Stomach (tissue), 4 donors: ENCODE measurements at regions not wholly inside any gene's neighbourhood (a gene's known extent, or its start where the extent isn't known, plus 50 kb on each side); places are given as distances from the start of the nearest gene placed in this dataset.

Experiments used
- EP300 ChIP-seq: sonication (generic); formaldehyde crosslinking; IDR thresholded peaks from one replicate; pipeline ENCODE4 v1.6.1; 2017; ENCODE audit warnings: antibody characterized with exemption
- POLR2A ChIP-seq, 4 donors: fragments of 450-650 bp; IDR thresholded peaks; one replicate each; pipeline ENCODE4 v1.6.1; 2016; ENCODE audit warnings: antibody characterized with exemption in 4 of 4, control low read depth in 2 of 4, mild to moderate bottlenecking in 1 of 4, moderate library complexity in 1 of 4
- POLR2AphosphoS5 ChIP-seq, 3 donors: sonication (generic); formaldehyde crosslinking; IDR thresholded peaks; one replicate each; pipeline ENCODE4 v1.6.1; 2016; ENCODE audit warnings: antibody characterized with exemption in 3 of 3
- TF ChIP-seq, protein P1 (sequence below), 7 experiments: fragments of 450-650 bp in 4 of 7; fragments of 200-600 bp in 3 of 7; sonication (generic) in 3 of 7; IDR thresholded peaks; one replicate each; pipeline ENCODE4 v1.5.1; 2016 to 2019; ENCODE audit warnings: antibody characterized with exemption in 7 of 7, control low read depth in 2 of 7, mild to moderate bottlenecking in 1 of 7

DNA sequence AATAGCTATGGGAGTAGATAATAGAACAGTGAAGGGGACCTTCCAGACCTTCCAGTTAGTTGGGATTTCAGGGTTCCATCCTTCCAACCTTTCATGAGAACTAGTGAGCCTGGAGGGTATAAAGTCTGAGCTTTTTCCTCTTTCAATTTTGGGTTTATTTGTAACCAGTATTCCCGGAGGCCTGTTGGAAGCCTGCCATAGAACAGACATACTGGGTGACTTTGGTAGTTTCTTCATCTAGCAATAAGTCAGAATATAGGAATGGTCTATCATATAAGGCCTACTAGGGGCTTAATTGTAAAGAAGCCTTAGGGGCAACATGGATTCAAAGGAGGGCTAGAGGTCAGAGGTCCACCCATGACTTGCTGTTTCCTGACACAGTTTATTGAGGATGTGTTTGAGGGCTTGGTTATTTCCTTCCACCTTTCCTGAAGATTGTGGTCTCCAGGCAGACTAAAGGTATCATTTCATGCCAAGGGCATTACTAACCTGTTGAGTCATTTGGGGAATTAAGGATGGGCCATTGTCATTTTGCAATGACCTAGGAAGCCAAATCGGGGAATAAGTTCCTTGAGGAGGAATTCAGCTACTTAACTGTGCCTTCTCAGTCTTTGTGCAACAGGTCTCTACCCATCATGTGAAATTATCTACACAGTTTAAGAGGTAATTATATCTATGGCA, 410.3 kb downstream of the SLC6A15 start:
- TF ChIP-seq, protein P1, sequence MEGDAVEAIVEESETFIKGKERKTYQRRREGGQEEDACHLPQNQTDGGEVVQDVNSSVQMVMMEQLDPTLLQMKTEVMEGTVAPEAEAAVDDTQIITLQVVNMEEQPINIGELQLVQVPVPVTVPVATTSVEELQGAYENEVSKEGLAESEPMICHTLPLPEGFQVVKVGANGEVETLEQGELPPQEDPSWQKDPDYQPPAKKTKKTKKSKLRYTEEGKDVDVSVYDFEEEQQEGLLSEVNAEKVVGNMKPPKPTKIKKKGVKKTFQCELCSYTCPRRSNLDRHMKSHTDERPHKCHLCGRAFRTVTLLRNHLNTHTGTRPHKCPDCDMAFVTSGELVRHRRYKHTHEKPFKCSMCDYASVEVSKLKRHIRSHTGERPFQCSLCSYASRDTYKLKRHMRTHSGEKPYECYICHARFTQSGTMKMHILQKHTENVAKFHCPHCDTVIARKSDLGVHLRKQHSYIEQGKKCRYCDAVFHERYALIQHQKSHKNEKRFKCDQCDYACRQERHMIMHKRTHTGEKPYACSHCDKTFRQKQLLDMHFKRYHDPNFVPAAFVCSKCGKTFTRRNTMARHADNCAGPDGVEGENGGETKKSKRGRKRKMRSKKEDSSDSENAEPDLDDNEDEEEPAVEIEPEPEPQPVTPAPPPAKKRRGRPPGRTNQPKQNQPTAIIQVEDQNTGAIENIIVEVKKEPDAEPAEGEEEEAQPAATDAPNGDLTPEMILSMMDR (IDR thresholded peaks at IDR 0.05): no peak
- TF ChIP-seq POLR2A (IDR thresholded peaks at IDR 0.05) (no peak), EP300 (no peak), POLR2AphosphoS5 (IDR thresholded peaks at IDR 0.05) (no peak)
